IPS-NIHi11 (cell line): ENCODE measurements at regions not wholly inside any gene's neighbourhood (a gene's known extent, or its start where the extent isn't known, plus 50 kb on each side); places are given as distances from the start of the nearest gene placed in this dataset.

Experiments used
- DNase-seq: peaks from one replicate; pipeline ENCODE4 v3.0.0; 2012; ENCODE audit warnings: mixed read lengths, low spot score

DNA sequence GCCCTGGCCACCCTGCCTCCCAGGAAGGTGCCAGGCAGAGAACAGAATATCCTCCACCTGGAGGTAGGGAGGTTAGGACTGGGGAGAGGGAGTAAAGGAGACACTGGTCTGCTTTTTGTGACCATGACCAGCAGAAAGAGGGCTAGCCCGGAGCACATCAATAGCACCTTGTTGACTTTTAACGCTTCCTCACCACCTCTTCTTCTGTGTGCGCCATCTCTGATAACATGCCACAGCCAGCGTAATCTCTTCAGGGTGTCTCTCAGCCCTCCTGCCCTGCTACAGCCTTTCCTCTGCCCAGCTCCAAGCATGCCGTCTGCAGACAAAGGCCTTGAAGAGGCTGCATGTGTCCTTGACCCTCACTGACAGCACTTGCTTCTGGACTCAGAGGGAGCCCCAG is 50.9 kb upstream of the GJA5 start:
- DNase-seq, result no peak

DNA sequence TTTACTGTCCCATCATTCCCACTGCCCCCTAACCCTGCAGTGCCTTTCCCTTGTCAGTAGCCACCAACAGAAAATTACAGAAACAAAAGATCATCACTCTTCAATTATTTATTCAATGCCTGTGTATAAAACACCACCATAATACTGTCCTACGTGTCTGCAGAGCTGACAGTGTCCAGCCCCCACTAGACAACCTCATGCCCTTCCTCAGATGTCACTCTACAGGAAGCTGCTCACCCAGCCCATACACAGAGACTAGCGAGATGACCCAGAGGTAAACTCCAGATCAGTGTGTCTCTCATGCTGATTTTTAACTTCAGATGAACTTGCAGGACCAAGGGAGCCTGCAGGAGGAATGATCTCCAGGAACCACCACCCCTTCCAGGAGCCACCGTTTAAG is 51.3 kb upstream of the GJA5 start:
- DNase-seq, result no peak

DNA sequence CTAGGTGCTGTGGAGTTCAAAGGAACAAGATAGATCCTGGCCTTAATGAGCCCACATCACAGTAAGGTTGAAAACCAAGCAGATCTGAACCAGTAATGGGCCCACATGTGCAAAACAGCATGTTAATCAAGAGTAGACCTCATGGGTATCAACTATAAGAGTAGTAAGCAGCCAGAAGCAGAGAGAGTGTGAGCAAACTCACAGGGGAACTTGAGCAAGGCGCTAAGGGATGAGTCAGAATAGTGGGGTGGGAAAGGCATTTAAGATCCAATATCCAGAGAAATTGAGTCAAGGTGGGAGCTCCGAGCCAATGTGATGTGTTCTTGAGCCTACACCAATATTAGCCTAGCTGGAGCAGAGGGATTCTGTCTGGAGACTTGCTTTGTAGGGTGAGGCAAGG is 52.4 kb upstream of the GJA5 start:
- no peak for DNase-seq

DNA sequence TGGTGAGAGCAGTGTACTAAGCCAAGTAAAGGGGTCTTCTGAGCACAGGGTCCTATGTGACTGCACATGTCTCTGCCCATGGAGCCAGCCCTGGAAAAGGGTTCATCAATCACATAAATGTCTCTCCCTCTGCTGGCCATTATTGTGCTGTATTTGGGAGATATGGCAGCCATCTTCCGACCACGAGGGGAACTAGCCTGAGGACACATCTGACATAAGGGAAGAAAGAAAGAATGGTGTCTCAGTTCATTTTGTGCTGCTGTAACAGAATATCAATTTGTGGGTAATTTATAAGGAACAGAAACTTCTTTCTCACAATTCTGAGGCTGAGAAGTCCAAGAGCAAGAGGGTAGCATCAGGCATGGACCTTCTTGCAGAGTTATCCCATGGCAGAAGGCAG is 55.1 kb upstream of the GJA5 start:
- no peak for DNase-seq

DNA sequence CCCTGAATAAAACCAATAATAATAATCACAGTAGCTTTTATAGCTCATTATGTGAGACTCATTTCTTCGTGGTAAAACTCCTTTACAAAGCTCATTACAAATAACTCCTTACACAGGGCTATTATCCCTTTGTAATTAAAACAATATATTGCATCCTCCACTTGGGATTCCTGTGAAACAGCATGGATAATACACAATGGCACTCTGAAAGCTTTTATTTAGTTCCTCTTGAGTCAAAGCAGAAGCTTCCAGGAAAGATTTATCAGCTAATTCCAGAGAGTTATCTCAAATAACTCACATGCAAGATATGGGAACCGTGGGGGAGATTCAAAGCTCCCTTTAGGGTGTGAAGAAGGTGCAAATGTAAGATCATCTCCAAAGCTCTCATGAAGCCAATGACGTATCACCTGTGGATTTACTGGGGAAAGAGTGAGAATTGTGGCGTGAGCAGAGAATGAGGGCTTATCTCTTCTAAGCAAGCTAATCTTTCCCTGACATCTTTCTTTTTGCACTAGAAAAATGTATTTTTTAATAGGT is 60.4 kb upstream of the GJA5 start:
- no peak for DNase-seq

DNA sequence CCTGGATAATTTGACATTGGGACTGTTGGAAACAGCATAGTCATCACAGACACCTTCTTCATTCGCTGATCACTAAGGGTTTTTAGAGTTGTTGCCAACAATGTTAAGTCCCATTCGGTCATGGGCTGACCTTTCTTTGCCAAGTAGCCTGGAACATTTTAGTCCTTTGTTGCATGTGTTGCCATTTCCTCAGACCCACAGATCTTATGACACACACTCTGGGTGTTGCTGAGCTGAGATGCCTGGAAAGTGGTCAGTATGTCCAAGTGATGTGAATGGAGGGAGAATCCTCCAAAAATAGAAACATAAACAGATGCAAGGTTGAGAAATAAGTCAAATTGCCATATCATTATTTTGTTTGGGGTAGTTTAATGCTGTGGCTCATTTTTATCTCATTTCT is 61.5 kb upstream of the GJA5 start:
- no peak for DNase-seq

DNA sequence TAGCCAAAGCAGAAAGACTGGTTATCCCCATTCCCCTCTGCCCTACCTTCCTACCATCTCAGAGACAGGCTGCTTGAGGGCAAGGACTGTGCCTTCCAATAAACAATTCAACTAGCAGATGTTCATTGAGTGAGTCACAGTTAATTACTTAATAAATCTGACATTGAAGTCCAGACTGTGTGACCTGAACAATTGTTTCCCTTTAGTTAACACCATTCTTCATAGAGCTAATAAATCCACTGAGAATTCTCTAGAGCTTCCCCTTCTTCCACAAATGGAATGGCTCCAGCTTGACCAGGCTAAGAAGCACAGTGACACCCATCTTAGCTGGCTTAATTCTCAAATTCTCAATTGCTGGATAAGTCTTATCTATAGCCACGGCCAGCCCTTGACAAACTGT is 61.9 kb upstream of the GJA5 start:
- DNase-seq, result no peak

DNA sequence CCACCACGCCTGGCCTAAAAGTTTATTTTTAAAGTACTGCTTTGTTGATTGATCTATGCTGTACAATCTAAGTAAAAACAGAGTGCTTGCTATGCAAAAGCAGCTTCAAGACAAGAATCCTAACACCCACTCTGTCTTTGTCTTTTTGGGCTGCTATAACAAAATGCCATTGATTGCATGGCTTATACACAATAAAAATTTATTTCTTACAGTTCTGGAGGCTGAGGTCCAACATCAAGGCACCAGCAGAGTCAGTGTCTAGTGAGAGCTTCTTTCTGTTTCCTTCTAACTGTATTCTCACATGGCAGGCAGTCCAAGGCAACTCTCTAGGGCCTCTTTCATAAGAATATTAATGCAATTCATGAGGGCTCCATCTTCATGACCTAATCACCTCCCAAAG is 63.6 kb upstream of the GJA5 start:
- no peak for DNase-seq

DNA sequence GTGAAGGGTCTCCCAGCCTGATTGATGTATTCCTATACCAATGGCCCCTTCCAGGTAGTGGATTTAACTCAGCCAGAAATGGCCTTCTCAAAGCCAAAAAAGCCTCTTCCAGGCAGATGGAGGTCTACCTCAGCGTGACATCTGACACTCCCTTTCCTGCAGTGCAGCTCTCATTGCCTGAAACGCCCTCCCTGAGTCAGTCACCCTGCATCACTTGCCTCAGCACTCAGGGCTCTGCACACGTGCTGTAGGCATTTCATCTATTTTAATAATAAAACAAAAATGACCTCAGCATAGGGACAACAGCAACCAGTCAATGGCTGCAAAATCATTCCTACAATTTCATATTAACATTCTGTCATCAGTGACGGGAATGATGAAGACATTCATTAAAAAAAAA is 64.4 kb upstream of the GJA5 start:
- DNase-seq, result no peak

DNA sequence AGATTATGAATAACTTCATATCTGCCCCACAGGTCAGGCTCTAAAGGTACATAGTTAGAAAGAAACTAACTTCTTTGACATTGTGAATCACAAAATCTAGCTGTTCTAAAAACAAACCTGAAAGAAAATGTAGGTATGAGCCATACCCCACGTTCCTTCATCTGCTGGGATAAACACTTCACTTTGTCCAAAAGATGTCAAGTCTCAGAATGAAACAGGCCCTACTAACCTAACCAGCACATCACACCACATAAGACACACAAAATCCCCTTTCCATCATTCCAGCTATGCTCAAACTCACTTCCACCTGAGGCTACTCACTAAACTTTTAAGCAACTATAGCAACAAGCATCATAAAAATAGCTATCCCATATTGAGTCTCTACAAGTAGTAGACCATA is 65.2 kb upstream of the GJA5 start:
- no peak for DNase-seq

DNA sequence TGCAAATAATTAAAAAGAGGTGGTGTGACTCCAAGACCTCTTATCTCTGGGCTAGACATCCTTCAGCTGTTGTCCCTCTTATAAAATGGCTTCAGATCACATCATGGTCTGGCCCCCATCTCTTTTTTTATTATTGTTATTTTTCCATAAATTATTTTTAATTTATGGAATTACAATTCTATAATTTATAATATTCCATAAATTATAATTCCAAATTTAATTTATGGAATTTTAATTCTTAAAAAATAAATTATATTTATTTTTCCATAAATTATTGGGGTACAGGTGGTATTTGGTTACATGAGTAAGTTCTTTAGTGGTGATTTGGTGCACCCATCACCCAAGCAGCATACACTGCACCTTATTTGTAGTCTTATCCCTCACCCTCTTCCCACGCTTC is 65.9 kb upstream of the GJA5 start:
- no peak for DNase-seq

DNA sequence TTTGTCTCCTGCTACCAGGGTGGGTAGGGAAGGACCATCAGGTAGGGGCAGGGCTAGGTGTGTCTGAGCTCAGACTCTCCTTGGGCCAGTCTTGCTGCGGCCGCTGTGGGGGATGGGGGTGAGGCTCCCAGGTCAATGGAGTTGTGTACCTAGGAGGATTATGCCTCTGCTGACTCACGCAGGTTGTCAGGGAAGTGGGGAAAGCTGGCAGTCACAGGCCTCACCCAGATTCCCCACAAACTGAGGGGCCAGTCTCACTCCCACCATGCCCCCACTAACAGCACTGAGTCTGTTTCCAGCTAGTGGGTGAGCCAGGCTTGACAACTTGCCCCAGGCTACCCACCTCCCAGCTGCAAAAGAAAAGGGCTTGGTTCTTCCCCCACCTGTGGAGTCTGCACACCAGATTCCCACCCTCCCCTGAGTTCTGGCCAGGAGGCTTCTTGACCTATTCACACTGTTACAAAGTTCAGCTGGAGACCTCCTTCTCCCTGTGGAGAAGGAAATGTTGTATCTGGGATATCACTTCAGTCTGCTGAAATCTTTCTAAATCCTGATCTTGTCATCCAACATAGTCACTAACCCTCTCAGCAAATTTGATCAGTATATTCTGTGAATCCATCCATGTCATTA is 69.2 kb upstream of the GJA8 start:
- no peak for DNase-seq

DNA sequence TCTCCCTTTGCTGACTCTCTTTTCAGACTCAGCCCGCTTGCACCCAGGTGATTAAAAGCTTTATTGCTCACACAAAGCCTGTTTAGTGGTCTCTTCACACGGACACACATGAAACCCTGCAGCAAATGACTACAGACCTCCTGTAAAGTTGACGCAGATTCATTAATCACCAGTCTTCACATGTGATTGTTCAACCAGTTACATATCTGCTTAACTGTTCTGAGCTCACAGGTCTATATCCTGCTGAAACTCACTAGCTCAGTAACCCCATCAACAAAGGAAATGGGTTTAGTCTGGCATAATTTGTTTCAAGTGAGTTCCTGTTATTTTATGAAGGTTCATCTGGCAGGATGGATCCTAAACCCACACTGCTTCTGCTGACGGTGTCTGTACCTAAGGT is 68.4 kb upstream of the GJA8 start:
- DNase-seq, result no peak

DNA sequence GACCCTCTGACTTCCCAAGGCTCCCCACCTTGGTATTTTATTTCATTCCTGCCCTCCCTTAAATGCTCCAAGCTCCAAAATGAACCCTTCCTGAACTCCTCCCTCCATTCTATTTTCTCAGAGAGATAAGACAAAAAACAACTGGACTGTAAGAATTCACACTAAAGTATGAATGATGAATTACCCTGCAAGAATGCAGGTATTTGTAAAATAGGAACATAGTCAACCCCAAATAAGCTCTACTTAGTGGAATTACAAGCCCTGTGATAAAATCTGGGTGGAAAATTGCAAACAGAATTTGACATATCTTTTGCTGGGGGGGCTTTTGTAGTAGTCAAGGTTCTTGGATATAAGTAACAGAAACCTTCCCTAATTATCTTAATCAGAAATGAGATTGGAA is 67.8 kb upstream of the GJA8 start:
- no peak for DNase-seq

DNA sequence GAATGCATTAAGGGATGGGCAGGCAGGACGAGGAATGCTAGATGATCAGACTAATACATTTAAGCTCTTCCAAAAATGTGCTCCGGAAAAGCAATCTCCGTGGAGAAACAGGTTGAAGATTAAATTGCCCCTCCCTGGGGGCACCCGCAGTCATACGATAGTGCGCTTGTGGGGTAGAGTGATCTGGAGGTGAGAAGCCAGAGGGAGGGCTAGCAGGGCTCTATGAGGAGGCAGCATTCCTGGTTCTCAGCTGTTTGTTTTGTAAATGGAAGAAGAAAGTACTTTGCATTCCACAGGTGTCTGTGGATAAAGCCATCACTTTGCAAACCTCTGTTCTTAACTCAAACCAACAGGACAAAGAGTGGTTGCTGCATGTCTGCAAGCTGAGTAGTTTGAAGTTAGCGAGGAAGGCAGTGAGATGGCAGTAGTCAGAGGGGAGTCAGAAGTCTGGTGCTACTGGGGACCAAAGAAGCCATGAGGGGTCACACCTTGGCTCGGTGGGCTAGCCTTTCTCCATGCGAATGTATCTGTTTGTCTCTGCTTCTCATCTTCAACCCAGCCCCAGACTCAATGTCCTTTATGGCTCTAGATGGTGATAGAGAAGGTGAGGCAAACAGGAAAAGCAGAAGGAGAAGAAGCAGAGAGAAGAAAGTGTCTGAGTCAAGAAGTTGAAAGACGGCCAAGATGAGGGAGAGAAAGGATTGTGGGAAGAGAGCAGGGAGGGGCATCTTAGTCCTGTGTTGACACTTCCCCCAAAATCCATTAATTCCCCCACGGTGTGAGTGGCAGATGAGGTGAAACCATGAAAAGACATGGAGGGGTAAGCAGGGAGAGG is 65.2 kb upstream of the GJA8 start:
- peak; percentile 63 for DNase-seq

DNA sequence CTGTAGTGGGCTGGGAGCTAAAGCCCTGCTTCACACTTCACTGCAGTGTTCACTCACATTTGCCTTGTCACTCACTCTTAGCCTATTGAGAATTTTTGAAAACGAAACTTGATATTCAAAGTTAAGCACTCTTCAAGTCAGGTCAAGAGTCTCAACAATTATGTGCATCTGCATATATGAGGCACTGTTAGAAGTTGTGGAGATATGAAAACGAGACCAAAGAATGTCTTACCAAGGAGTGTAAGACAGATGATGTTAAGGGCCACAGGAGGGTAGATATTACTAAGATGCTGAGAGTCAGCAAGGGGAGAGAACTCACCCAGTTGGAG is 64.7 kb upstream of the GJA8 start:
- DNase-seq, result no peak

DNA sequence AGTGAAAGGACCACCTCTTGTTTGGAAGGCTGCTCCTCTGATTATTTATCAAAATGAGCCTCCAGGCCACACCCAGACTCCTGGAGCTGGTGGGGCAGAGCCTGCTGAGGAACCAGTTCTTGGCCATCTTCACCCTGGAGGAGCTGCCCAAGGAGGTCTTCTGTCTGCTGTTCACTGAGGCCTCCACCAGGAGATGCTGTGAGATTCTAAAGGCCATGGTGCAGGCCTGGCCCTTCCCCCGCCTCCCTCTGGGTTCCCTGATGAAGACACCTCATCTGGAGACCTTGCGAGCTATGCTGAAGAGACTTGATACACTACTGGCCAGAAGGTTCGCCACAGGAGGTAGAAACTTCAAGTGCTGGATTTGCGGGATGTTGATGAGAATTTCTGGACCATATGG is 61.7 kb upstream of the GJA8 start:
- no peak for DNase-seq

DNA sequence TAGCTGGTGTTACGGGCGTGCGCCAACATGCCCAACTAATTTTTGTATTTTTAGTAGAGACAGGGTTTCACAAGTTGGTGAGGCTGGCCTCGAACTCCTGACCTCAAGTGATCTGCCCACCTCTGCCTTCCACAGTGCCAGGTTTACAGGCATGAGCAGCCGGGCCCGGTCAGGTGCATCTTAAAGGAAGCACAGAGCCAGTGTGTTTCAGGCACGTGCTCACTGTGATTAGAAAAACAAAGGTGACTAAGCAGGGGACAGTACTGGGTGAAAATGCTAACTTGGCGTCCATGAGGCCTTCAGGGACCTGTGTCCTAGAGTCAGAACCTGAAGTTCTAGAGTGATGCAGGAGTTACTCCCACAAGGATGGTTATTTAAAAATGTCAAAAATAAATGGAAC is 60.0 kb upstream of the GJA8 start:
- no peak for DNase-seq

DNA sequence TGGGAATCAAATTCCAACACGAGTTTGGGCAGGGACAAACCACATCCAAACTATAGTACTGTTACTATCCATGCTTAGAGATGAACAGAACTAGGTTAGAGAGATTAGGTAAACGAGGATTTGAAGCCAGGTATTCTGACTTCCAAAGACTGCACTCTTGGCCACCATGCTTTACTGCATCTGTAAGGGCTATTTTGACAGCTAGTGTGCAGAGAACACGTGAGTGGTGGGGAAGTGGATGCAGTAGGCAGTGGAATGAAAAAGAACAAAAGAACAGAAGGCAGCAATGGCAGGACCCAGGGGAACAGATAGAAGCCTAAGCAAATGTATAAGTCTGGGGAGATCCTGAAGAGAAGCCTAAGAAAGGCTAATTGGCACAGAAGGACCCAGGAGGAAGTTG is 59.1 kb upstream of the GJA8 start:
- DNase-seq, result no peak

DNA sequence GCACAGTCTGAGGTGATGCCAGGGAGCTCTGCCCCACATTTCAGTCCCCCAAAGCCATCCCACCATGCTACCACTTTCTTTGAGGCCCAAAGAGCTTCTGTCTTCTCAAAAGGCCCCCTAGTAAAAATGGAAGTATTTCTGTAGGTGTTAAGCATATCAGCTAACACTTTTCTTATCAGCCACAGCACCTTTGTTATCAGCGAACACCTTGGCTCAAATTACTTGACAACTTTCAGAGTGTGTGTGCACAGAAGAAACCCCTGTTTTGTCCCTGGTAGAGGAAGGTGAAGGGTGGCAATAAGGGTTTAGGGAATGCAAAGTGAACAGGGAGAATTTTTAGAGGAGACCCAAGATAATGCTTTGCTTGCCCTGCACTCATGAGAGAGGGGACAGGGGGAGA is 54.8 kb upstream of the GJA8 start:
- no peak for DNase-seq

DNA sequence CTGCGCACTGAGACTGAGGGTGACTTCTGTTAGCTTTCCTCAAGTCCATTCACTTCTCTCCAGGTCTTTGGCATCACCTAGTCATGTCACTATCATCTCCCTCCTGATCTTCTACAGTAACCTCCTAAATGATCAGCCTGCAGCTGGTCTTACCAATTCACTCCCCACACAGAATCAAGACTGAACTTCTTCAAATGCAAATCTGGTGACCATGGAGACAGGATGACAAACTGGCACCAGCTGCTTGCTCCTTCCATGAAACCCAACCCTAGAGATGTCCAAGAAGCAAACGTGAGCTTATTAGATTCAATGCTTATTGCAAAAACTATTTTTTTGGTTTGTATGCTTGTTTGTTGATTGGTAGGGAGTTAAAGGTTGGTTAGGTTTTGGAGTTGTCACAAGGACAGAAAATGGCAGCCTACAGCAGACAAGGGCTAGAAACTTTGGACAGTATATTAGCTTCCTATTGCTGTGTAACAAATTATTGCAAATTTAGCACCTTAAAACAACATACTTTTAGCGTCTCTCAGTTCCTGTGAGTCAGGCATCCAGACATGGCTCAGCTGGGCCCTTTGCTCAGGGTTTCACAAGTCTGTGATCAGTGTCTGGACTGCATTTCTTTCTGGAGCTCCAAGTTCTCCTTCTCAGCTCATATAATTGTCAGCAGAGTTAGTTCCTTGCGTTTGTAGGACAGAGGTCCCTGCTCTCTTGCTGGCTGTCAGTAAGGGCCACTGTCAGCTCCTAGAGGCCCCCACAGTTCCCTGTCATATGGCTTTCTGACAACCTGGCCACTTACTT is 53.3 kb upstream of the GJA8 start:
- DNase-seq, result no peak

DNA sequence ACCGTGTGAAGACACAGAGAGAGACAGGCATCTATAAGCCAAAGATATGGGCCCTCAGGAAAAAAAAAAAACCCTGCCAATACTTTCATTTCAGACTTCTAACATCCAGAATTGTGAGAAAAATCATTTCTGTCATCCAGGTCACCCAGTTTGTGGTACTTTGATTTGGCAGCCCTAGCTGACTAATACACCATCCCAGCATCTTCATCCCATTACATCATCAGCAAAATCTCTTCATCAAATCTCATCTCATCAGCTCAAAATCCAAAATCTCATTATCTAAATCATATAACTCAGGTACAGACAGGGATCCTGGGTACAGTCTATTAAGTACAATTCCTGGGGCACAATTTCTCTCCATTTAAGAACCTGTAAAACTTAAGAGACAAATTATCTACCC is 51.9 kb upstream of the GJA8 start:
- DNase-seq, result no peak

DNA sequence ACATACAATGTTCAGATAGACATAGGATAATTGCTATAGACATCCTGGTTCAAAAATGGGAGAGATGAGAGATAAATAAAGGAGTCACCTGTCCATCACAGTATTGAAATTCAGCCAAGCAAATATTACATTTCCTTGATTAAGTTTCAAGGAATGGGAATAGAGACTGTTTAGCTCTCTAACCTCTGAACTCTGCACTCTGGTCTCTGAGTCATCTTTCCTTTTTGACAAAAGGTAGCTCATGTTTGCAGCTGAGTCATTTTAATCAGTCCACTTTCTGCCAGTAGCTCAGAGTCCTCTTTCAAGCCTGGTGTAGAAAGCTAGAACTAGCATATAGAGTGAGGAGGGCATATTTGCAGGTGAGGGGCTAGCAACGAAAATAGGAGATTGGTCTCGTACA is 51.4 kb upstream of the GJA8 start:
- DNase-seq, result no peak
